Body of pancreas (tissue), 4 donors: ENCODE measurements at regions not wholly inside any gene's neighbourhood (a gene's known extent, or its start where the extent isn't known, plus 50 kb on each side); places are given as distances from the start of the nearest gene placed in this dataset.

ENCODE experiments used
- POLR2A ChIP-seq, 3 donors: fragments of 450-650 bp; IDR thresholded peaks; one replicate each; pipeline ENCODE4 v1.6.1; 2016; ENCODE audit warnings: antibody characterized with exemption in 3 of 3, mild to moderate bottlenecking in 2 of 3
- TF ChIP-seq, protein P1 (sequence below), 7 experiments: fragments of 450-650 bp in 4 of 7; fragments of 200-600 bp in 3 of 7; sonication (generic) in 3 of 7; IDR thresholded peaks; one replicate each; pipeline ENCODE4 v1.5.1; 2016 to 2019; ENCODE audit warnings: antibody characterized with exemption in 7 of 7

GRCh38 chr16:73390491-73390890 is 342.6 kb upstream of the ZFHX3 start:
- TF ChIP-seq, protein P1, sequence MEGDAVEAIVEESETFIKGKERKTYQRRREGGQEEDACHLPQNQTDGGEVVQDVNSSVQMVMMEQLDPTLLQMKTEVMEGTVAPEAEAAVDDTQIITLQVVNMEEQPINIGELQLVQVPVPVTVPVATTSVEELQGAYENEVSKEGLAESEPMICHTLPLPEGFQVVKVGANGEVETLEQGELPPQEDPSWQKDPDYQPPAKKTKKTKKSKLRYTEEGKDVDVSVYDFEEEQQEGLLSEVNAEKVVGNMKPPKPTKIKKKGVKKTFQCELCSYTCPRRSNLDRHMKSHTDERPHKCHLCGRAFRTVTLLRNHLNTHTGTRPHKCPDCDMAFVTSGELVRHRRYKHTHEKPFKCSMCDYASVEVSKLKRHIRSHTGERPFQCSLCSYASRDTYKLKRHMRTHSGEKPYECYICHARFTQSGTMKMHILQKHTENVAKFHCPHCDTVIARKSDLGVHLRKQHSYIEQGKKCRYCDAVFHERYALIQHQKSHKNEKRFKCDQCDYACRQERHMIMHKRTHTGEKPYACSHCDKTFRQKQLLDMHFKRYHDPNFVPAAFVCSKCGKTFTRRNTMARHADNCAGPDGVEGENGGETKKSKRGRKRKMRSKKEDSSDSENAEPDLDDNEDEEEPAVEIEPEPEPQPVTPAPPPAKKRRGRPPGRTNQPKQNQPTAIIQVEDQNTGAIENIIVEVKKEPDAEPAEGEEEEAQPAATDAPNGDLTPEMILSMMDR (IDR thresholded peaks at IDR 0.05) = no peak
- no peak for TF ChIP-seq POLR2A (IDR thresholded peaks at IDR 0.05)
